Activated CD4-positive, alpha-beta T cell treated with anti-CD3 and anti-CD28 coated beads for 36 hours (primary cell): ENCODE measurements at regions not wholly inside any gene's neighbourhood (a gene's known extent, or its start where the extent isn't known, plus 50 kb on each side); places are given as distances from the start of the nearest gene placed in this dataset.
"Not testable (repeated sequence)": the region's sequence is repeated elsewhere in the genome, so short reads cannot be mapped to it uniquely, and the experiment has no call there.

Experiments
- ATAC-seq: fragments of 200-7000 bp; cut with Tn5 transposase; one replicate; pipeline ENCODE4 v1.10.0; 2021; ENCODE audit warnings: mild to moderate bottlenecking, moderate library complexity
- CTCF ChIA-PET: fragments of 350-600 bp; sonication (Branson Sonifier 250); formaldehyde crosslinking; loops from one replicate; lab custom pipeline; 2021; ENCODE audit warnings: antibody characterized with exemption; lab: Charles Lee
- POLR2A ChIA-PET: fragments of 350-600 bp; sonication (Branson Sonifier 250); formaldehyde crosslinking; loops from one replicate; lab custom pipeline; 2021; ENCODE audit warnings: antibody characterized with exemption, inconsistent platforms; lab: Charles Lee
- DNase-seq: peaks from one replicate; pipeline ENCODE4 v3.0.0-alpha.2; 2020
- H3K27ac Mint-ChIP-seq: one replicate; pipeline ENCODE4 v1.8.0; 2021; ENCODE audit warnings: mixed read lengths
- H3K27me3 Mint-ChIP-seq: one replicate; pipeline ENCODE4 v1.8.0; 2021; ENCODE audit warnings: mixed read lengths
- H3K36me3 Mint-ChIP-seq: one replicate; pipeline ENCODE4 v1.8.0; 2021; ENCODE audit warnings: low read depth, mixed read lengths
- H3K4me1 Mint-ChIP-seq: one replicate; pipeline ENCODE4 v1.8.0; 2021; ENCODE audit warnings: mixed read lengths
- H3K4me3 Mint-ChIP-seq: one replicate; pipeline ENCODE4 v1.8.0; 2021; ENCODE audit warnings: mild to moderate bottlenecking, moderate library complexity, mixed read lengths
- H3K9me3 Mint-ChIP-seq: one replicate; pipeline ENCODE4 v1.8.0; 2021; ENCODE audit warnings: low read depth, mixed read lengths
- intact Hi-C, 2 experiments: fragments of 100-400 bp; cut with DNase I in 1 of 2; cut with micrococcal nuclease in 1 of 2; formaldehyde crosslinking; loops; one replicate each; pipeline versions ENCODE4 v1.14.2 to v1.15.1; 2022 to 2024; cut with DNase I, micrococcal nuclease

DNA sequence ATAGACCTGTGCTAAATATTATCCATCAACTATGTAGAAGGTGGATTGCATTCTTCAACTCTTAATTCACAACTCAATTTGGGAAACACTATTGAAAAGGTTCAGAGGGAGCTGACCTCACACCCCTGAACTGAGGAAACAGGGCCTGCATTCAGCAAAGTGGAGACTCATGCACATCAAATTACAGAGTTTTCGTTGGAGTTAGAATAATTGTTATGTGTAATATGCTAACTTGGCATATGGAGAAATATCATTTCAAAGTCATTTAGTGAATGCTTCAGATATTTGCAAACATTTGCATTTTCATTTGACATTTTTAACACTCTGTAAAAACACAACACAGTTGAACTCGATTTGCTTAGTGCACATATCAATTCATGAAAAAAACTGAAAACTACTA lies 1102.8 kb upstream of the INTU start:
- H3K36me3 Mint-ChIP-seq = no peaks in the 10 kb centered on the region
- intact Hi-C loops = no loop called here
- POLR2A ChIA-PET = no interaction called here
- no peaks in the 10 kb centered on the region for H3K27me3 Mint-ChIP-seq
- peaks cover 6% of the 10 kb centered on the region for H3K9me3 Mint-ChIP-seq
- no peak overlapping the region for H3K4me3 Mint-ChIP-seq
- ATAC-seq (no peak), DNase-seq (no peak)
- no peaks in the 10 kb centered on the region for H3K4me1 Mint-ChIP-seq
- CTCF ChIA-PET = no interaction called here
- H3K27ac Mint-ChIP-seq = no peak overlapping the region

DNA sequence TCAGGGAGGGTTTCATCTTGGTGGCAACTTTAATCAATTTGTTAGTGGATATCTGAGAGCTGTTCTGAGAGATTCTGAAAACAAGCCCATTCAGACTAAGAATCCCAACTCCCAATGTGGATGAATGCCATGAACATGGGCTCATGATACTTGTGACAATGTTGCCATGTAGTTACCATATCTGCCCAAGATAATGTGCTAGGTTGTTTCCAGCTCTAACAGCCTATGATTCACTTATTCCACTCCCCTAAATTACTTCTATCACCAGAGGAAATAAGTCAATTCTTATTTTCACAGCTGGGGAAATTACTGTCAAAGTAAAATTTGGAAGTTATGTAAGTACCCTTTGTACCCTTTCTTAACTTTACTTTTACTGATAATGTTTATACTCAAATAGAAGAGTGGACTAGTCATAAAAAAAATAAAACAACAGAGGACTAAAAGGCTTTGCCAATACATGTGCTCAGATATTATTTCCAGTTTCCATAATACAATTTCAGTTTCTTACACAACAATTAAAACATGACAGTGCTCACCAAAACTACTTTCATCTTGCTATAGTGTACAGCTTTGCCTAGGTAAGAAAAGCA lies 1101.7 kb upstream of the INTU start:
- Mint-ChIP-seq H3K27me3 (no peaks in the 10 kb centered on the region), H3K4me1 (no peaks in the 10 kb centered on the region), H3K27ac (no peak overlapping the region), H3K9me3 (peaks cover 6% of the 10 kb centered on the region), H3K4me3 (no peak overlapping the region), H3K36me3 (no peaks in the 10 kb centered on the region)
- intact Hi-C loops = no loop called here
- ChIA-PET CTCF (no interaction called here), POLR2A (no interaction called here)
- ATAC-seq = no peak
- no peak for DNase-seq

DNA sequence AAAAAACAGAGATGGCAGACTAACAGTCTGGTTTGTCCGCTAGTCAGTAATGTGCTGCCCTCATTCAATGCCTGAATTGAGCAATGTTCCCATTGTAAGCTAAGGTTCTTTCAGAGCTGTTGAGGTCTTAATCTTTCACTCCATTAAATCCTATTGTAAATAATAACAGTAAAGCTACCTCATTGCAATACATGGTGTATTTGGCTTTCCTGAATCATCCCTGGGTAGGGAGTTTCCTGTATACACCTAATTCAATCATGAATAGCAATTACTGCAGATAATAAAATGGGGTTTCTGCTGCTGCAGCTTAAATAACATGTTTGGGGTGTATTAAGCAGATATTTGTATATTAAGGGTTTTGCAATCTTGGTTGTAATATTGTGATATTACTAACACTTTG lies 1100.2 kb upstream of the INTU start:
- Mint-ChIP-seq H3K4me1 (no peaks in the 10 kb centered on the region), H3K9me3 (peaks cover 6% of the 10 kb centered on the region), H3K27me3 (no peaks in the 10 kb centered on the region), H3K36me3 (no peaks in the 10 kb centered on the region), H3K4me3 (no peak overlapping the region), H3K27ac (no peak overlapping the region)
- intact Hi-C loops = no loop called here
- DNase-seq = no peak
- POLR2A ChIA-PET = no interaction called here
- CTCF ChIA-PET = no interaction called here
- ATAC-seq = no peak

DNA sequence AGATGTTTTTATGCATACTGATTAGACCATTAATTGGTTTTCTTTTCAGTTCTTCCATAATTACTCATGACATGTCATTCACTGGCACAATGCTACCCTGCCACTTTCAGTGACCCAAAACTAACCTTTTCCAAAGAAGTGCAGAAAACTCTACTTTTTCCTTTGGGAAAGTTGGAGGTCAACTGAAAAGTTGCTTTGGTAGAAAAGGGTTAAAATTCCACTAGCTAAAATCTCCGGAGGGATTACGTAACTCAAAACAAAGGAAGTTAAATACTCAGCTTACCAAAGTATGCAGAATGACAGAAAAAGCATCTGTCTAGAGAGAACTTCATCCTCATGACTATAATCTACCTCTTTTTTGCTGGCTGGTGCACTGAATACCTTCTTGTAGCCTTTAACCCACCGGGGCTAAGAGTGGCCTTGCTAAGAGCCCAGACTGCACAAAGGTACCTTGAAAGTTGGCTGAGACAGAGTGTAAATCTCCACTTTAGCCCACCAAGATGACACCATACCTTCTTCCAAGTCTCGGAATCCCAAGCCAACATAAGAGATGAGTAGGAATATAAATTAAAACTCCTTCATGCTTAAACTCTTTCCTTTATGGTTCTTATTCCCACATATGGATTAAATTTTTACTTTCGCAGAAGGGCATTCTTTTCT lies 1099.5 kb upstream of the INTU start:
- Mint-ChIP-seq H3K4me3 (no peak overlapping the region), H3K4me1 (no peaks in the 10 kb centered on the region), H3K36me3 (no peaks in the 10 kb centered on the region), H3K9me3 (peaks cover 5% of the 10 kb centered on the region), H3K27ac (no peak overlapping the region), H3K27me3 (no peaks in the 10 kb centered on the region)
- ATAC-seq (no peak), DNase-seq (no peak)
- intact Hi-C loops = no loop called here
- ChIA-PET POLR2A (no interaction called here), CTCF (no interaction called here)

DNA sequence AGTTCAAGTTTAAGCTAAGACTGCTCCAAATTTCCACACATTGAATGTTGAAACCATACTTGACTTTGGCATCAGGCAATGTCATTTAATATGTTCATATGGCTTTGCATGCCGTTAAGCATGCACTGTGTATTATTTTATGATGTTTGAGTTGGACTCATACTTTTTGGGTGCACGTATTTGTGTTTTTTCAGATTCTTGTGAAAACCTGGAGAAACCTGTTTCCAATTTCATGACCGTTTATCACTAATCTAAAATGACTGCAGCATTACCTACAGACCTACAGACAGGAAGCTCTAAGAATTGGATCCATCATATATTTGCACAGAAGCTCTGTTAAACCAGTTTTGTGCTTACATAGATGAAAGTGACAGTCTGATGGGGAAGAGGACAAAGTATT lies 1093.0 kb upstream of the INTU start:
- Mint-ChIP-seq H3K4me3 (no peak overlapping the region), H3K27ac (no peak overlapping the region), H3K36me3 (no peaks in the 10 kb centered on the region), H3K27me3 (no peaks in the 10 kb centered on the region), H3K4me1 (no peaks in the 10 kb centered on the region), H3K9me3 (no peaks in the 10 kb centered on the region)
- ATAC-seq = no peak
- POLR2A ChIA-PET = no interaction called here
- DNase-seq = no peak
- intact Hi-C loops = no loop called here
- CTCF ChIA-PET = no interaction called here

DNA sequence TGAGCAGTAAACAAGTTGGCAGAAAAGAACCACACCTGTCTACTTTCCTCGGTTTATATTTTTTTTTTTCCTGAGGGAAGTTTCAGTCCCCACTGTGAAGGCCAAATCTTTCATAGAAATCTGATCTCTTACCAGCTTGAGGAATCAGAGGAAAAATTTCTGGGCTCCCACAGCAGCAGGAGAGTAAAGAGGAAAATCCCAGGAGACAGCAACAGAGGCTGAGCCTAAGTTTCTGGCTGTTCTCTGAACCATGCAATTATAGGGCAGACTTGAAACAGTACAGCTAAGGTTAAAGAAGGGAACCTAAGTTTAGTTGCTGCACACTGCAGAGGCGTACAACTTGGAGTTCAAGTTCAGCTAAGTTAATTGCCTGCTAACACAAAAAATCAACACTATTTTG lies 1090.9 kb upstream of the INTU start:
- no peak for DNase-seq
- Mint-ChIP-seq H3K27ac (no peak overlapping the region), H3K36me3 (no peaks in the 10 kb centered on the region), H3K27me3 (no peaks in the 10 kb centered on the region), H3K9me3 (no peaks in the 10 kb centered on the region), H3K4me1 (no peaks in the 10 kb centered on the region), H3K4me3 (no peak overlapping the region)
- CTCF ChIA-PET = interaction anchor here (0.5 kb wide), 1 partner anchor 40 kb away, joined by 4 read pairs; no protein-coding TSS in a partner anchor
- POLR2A ChIA-PET = no interaction called here
- intact Hi-C loops = no loop called here
- ATAC-seq = no peak

DNA sequence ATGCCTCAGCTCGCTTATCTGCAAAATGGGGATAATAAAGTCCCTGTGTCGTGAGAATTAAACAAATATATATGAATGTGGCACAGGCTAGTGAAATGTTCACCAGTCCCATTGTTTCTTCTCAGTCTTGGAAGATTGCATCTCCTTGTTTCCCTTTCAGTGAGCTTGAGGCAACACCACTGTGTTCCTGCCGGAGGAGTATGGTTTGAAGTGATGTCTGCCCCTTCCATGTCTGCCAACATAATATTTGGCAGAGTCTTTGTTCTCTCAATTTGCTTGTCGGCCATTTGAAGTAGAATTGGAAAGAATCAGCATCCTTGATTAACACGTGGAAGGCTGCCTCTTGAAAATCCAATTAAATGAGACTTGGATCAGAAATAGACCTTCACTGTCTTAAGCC lies 1088.5 kb upstream of the INTU start:
- ChIA-PET POLR2A (no interaction called here), CTCF (no interaction called here)
- no peak for ATAC-seq
- H3K9me3 Mint-ChIP-seq = no peaks in the 10 kb centered on the region
- no peaks in the 10 kb centered on the region for H3K27me3 Mint-ChIP-seq
- H3K4me1 Mint-ChIP-seq = no peaks in the 10 kb centered on the region
- no peak overlapping the region for H3K4me3 Mint-ChIP-seq
- no peaks in the 10 kb centered on the region for H3K36me3 Mint-ChIP-seq
- DNase-seq = no peak
- no peak overlapping the region for H3K27ac Mint-ChIP-seq
- intact Hi-C loops = no loop called here

DNA sequence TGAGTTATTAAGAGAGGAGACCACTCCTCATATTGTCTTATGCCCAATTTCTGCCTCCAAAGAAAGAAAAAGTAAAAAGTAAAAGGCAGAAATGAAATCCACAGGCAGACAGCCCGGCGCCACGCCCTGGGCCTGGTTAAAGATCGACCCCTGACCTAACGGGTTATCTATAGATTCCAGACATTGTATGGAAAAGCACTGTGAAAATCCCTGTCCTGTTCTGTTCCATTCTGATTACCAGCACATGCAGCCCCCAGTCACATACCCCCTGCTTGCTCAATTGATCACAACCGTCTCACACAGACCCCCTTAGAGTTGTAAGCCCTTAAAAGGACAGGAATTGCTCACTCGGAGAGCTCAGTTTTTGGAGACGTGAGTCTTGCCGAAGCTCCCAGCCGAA lies 1086.6 kb upstream of the INTU start:
- H3K4me3 Mint-ChIP-seq, DNase-seq, H3K27ac Mint-ChIP-seq, H3K4me1 Mint-ChIP-seq, H3K36me3 Mint-ChIP-seq, H3K9me3 Mint-ChIP-seq, ATAC-seq, intact Hi-C loops, H3K27me3 Mint-ChIP-seq, CTCF ChIA-PET, POLR2A ChIA-PET: not testable (repeated sequence)

DNA sequence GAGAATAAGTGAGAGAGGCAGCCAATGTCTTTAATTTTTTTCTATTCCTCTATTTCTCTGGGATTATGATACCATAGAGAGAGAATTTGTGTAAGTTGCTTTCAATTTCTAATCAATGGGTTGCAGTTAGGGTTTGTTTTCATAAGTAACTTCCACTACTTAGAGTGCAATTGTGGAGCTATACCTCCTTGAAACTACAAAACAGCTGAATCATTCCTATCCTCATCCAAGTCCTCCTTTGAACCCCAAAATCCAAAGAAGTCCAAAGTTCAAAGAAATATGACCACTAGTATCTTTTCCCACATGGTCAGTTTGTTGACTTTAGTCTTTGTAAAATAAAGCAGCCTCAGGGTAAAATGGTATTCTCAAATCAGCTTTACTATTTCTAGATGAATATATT lies 1085.4 kb upstream of the INTU start:
- no peak for DNase-seq
- Mint-ChIP-seq H3K4me1 (no peaks in the 10 kb centered on the region), H3K27me3 (no peaks in the 10 kb centered on the region)

DNA sequence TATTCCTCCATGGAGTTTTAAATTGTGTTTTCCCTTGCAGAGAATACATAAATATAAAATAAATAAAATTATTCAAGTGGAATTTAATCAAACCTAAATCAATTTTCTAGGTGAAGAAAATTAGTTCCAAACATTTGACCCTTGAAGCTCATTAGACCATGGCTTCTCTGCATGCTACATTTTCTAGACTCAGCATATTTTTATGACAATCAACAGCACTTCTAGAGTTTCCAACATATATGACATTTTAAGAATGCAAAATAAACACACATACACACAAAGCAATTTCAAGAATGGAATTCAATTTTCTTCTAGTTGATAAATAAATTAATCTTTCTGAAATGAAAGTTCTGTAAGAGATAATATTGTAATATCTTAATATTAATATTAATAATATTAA lies 1083.9 kb upstream of the INTU start:
- POLR2A ChIA-PET = no interaction called here

More for the DNA sequence above, 1085.4 kb upstream of the INTU start:
- POLR2A ChIA-PET = no interaction called here
- Mint-ChIP-seq H3K4me3 (no peak overlapping the region), H3K36me3 (no peaks in the 10 kb centered on the region), H3K27ac (no peak overlapping the region), H3K9me3 (peaks cover 4% of the 10 kb centered on the region)
- ATAC-seq = no peak
- CTCF ChIA-PET = interaction anchor here (0.6 kb wide), 1 partner anchor 50 kb away, joined by 3 read pairs; no protein-coding TSS in a partner anchor
- intact Hi-C loops = no loop called here

DNA sequence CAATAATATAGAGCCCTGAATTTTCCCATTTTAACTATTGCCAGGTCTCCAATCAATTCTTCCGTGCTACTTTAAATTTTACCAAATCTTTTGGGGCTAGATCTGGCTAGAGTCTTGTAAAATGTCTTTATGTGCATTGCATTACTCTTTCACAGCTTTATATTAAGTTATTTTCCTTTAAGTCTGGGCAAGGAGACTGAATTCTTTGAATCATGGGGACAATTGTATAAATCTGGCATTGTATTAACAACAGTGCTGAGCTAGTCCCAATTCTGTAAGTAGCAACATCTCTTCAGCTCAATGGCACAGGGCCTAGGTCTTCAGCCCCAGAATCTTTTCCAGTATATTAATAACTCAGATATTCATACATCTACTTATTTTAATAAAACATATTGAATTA lies 1080.4 kb upstream of the INTU start:
- H3K36me3 Mint-ChIP-seq = no peaks in the 10 kb centered on the region
- DNase-seq = no peak
- POLR2A ChIA-PET = interaction anchor here (0.6 kb wide), 1 partner anchor 66 kb away, joined by 3 read pairs; no protein-coding TSS in a partner anchor
- intact Hi-C loops = no loop called here
- no peak overlapping the region for H3K27ac Mint-ChIP-seq
- H3K4me1 Mint-ChIP-seq = no peaks in the 10 kb centered on the region
- no peak for ATAC-seq
- no peak overlapping the region for H3K4me3 Mint-ChIP-seq
- CTCF ChIA-PET = no interaction called here
- H3K9me3 Mint-ChIP-seq = peaks cover 14% of the 10 kb centered on the region
- no peaks in the 10 kb centered on the region for H3K27me3 Mint-ChIP-seq

More for the DNA sequence above, 1083.9 kb upstream of the INTU start:
- intact Hi-C loops = no loop called here
- DNase-seq (no peak), ATAC-seq (no peak)
- Mint-ChIP-seq H3K27ac (no peak overlapping the region), H3K4me1 (no peaks in the 10 kb centered on the region), H3K36me3 (no peaks in the 10 kb centered on the region), H3K27me3 (no peaks in the 10 kb centered on the region), H3K4me3 (no peak overlapping the region), H3K9me3 (peaks cover 4% of the 10 kb centered on the region)
- CTCF ChIA-PET = no interaction called here

DNA sequence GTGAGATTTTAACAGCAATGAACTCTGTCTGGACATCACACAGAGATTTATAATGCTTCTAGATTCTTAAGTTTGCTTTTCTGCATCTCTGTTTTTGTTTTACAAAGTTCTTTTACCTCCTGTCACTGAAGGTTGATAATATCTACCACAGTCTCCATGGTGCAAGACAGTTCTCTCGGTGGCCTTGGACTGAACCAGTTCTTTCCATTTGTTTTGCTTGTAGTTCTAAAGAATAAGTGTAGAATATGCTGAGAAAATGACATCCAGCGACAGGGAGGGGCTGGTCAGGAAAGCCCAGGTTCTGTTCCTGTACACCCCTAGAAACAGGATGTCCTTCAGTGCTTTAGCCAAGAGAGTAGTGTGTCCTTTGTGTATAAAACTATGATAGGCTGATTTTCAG lies 1079.5 kb upstream of the INTU start:
- ATAC-seq (no peak), DNase-seq (no peak)
- ChIA-PET POLR2A (no interaction called here), CTCF (no interaction called here)
- Mint-ChIP-seq H3K4me3 (no peak overlapping the region), H3K9me3 (peaks cover 14% of the 10 kb centered on the region), H3K27ac (no peak overlapping the region), H3K36me3 (no peaks in the 10 kb centered on the region), H3K4me1 (no peaks in the 10 kb centered on the region), H3K27me3 (no peaks in the 10 kb centered on the region)
- intact Hi-C loops = no loop called here
